ENCODE measurements at regions not wholly inside any gene's neighbourhood (a gene's known extent, or its start where the extent isn't known, plus 50 kb on each side); places are given as distances from the start of the nearest gene placed in this dataset.

DNA sequence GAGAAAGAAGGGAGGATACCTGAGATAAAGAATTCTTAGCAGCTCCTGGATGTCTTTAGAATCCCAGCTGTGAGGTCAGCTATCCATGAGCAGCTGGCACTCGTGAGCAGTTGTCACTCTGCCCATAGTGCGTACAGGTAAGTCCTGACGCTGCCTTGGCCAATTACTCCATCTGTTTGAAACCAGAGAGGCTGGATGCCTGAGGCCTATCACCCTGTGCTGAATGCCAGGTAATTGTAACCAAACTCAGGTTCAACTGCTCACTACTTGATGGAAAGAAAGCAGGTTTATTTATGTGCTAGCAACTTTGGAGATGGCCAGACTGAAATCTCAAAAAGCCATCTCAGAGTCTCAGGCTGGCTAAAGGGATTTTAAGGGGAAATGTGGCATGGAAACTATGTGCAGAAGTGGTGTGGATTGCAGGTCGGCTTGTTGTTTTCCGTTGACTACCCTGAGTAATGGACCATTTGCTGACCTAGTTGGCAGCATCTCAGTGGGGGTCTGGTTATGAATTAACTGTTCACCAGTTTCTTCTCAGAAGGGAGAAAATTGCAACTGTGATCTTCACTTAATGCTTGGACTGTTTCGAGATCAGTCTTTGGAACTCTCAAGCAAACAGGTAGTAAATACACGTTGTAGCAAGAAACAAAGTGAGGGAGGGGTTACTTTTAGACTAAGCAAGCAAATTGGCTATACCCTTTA, 1614.0 kb upstream of the PCDH10 start:
- TF ChIP-seq, protein P1, sequence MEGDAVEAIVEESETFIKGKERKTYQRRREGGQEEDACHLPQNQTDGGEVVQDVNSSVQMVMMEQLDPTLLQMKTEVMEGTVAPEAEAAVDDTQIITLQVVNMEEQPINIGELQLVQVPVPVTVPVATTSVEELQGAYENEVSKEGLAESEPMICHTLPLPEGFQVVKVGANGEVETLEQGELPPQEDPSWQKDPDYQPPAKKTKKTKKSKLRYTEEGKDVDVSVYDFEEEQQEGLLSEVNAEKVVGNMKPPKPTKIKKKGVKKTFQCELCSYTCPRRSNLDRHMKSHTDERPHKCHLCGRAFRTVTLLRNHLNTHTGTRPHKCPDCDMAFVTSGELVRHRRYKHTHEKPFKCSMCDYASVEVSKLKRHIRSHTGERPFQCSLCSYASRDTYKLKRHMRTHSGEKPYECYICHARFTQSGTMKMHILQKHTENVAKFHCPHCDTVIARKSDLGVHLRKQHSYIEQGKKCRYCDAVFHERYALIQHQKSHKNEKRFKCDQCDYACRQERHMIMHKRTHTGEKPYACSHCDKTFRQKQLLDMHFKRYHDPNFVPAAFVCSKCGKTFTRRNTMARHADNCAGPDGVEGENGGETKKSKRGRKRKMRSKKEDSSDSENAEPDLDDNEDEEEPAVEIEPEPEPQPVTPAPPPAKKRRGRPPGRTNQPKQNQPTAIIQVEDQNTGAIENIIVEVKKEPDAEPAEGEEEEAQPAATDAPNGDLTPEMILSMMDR (IDR thresholded peaks at IDR 0.05), result no peak
- no peak for TF ChIP-seq POLR2A (IDR thresholded peaks at IDR 0.05)
